Mesothelial cell of epicardium (in vitro differentiated cells): ENCODE measurements at regions not wholly inside any gene's neighbourhood (a gene's known extent, or its start where the extent isn't known, plus 50 kb on each side); places are given as distances from the start of the nearest gene placed in this dataset.
A peak's percentile ranks its signal among the peaks of the same experiment; 100 is the strongest.

Experiments
- DNase-seq, 2 experiments: peaks; one replicate each; pipeline ENCODE4 v3.0.0; 2021; ENCODE audit warnings: low spot score in 2 of 2; ENCODE audit not compliant: unreplicated experiment in 2 of 2
- H3K27ac Mint-ChIP-seq: 2 replicates; pipeline ENCODE4 v1.8.0; 2021; ENCODE audit warnings: mixed read lengths
- H3K27me3 Mint-ChIP-seq: 2 replicates; pipeline ENCODE4 v1.8.0; 2021; ENCODE audit warnings: low read depth, mixed read lengths
- H3K36me3 Mint-ChIP-seq: 2 replicates; pipeline ENCODE4 v1.8.0; 2021; ENCODE audit warnings: mixed read lengths
- H3K4me1 Mint-ChIP-seq: 2 replicates; pipeline ENCODE4 v1.8.0; 2021; ENCODE audit warnings: mixed read lengths
- H3K4me3 Mint-ChIP-seq: 2 replicates; pipeline ENCODE4 v1.8.0; 2021; ENCODE audit warnings: mild to moderate bottlenecking, moderate library complexity, mixed read lengths
- H3K9me3 Mint-ChIP-seq: 2 replicates; pipeline ENCODE4 v1.8.0; 2021; ENCODE audit warnings: mixed read lengths
- CTCF ChIP-seq: fragments of 200-600 bp; sonication (generic); IDR thresholded peaks from one replicate; pipeline ENCODE4 v1.5.0; 2021; ENCODE audit warnings: antibody characterized with exemption; ENCODE audit not compliant: unreplicated experiment

GRCh38 chr17:417691-418420 is 65.2 kb upstream of the RPH3AL start:
- no peak overlapping the region for H3K4me3 Mint-ChIP-seq
- no peak for DNase-seq
- H3K27ac Mint-ChIP-seq: no peak overlapping the region
- no peaks in the 10 kb centered on the region for H3K27me3 Mint-ChIP-seq
- peaks cover 8% of the 10 kb centered on the region for H3K36me3 Mint-ChIP-seq
- H3K9me3 Mint-ChIP-seq: peaks cover 5% of the 10 kb centered on the region
- H3K4me1 Mint-ChIP-seq: no peaks in the 10 kb centered on the region
- no peak for TF ChIP-seq CTCF

GRCh38 chr17:416293-417206 is 63.9 kb upstream of the RPH3AL start:
- TF ChIP-seq CTCF: no peak
- H3K27me3 Mint-ChIP-seq: no peaks in the 10 kb centered on the region
- H3K27ac Mint-ChIP-seq: no peak overlapping the region
- peaks cover 5% of the 10 kb centered on the region for H3K9me3 Mint-ChIP-seq
- H3K4me1 Mint-ChIP-seq: peaks cover under 1% of the 10 kb centered on the region
- no peak for DNase-seq
- H3K4me3 Mint-ChIP-seq: no peak overlapping the region
- peaks cover 8% of the 10 kb centered on the region for H3K36me3 Mint-ChIP-seq

GRCh38 chr17:413706-414380 is 61.2 kb upstream of the RPH3AL start:
- Mint-ChIP-seq H3K9me3 (no peaks in the 10 kb centered on the region), H3K4me1 (peaks cover 19% of the 10 kb centered on the region), H3K4me3 (no peak overlapping the region), H3K27ac (no peak overlapping the region), H3K36me3 (peaks cover 8% of the 10 kb centered on the region), H3K27me3 (peaks cover 4% of the 10 kb centered on the region)
- no peak for TF ChIP-seq CTCF
- DNase-seq: no peak

- H3K9me3 Mint-ChIP-seq: no peaks in the 10 kb centered on the region
- H3K4me1 Mint-ChIP-seq: peaks cover 19% of the 10 kb centered on the region
- H3K36me3 Mint-ChIP-seq: peaks cover 8% of the 10 kb centered on the region
- TF ChIP-seq CTCF: no peak
- no peak overlapping the region for H3K27ac Mint-ChIP-seq
- H3K27me3 Mint-ChIP-seq: peaks cover 4% of the 10 kb centered on the region
- no peak for DNase-seq
- H3K4me3 Mint-ChIP-seq: no peak overlapping the region
These were observed 60.4 kb upstream of the RPH3AL start for GRCh38 chr17:413016-413350.

GRCh38 chr17:412211-413015 is 59.8 kb upstream of the RPH3AL start:
- DNase-seq: peak in 1 of 2 experiments; percentile 55
- Mint-ChIP-seq H3K36me3 (peaks cover 8% of the 10 kb centered on the region), H3K27ac (no peak overlapping the region), H3K4me3 (peak overlapping the region; percentile 44), H3K9me3 (no peaks in the 10 kb centered on the region), H3K27me3 (peaks cover 4% of the 10 kb centered on the region), H3K4me1 (peaks cover 19% of the 10 kb centered on the region)
- TF ChIP-seq CTCF: peak; percentile 70
